Pancreas (tissue), 10 donors: ENCODE measurements at regions not wholly inside any gene's neighbourhood (a gene's known extent, or its start where the extent isn't known, plus 50 kb on each side); places are given as distances from the start of the nearest gene placed in this dataset.

Experiments
- ATAC-seq, 4 donors: fragments of 200-7000 bp; cut with Tn5 transposase; one replicate each; pipeline versions ENCODE4 v1.8.0 to v1.9.1; 2020; ENCODE audit warnings: mild to moderate bottlenecking in 4 of 4, moderate library complexity in 4 of 4
- DNase-seq, 6 donors: peaks; one replicate each; pipeline ENCODE4 v3.0.0-alpha.2; 2020
- FAIRE-seq: peaks from 2 replicates; lab custom pipeline; 2012; peaks lifted over from hg19 to GRCh38; lab: Jason Lieb, UNC
- H3K27ac ChIP-seq, 4 donors: fragments of 200-600 bp; sonication (generic); 1 replicate in 3 of 4; 2 replicates in 1 of 4; pipeline versions ENCODE4 v1.5.0 to v1.8.0; 2020
- H3K27me3 ChIP-seq, 4 donors: fragments of 200-600 bp; one replicate each; pipeline ENCODE4 v1.8.0; 2021
- H3K36me3 ChIP-seq, 3 donors: fragments of 200-600 bp; sonication (generic) in 1 of 3; one replicate each; pipeline versions ENCODE4 v1.5.0 to v1.8.0; 2020 to 2021
- H3K4me1 ChIP-seq, 3 donors: fragments of 200-600 bp; one replicate each; pipeline ENCODE4 v1.8.0; 2021
- H3K4me3 ChIP-seq, 4 donors: fragments of 200-600 bp; sonication (generic) in 2 of 4; one replicate each; pipeline versions ENCODE4 v1.5.0 to v1.8.0; 2020 to 2021
- H3K9me3 ChIP-seq, 4 donors: fragments of 200-600 bp; one replicate each; pipeline ENCODE4 v1.8.0; 2021
- WGBS, 2 donors: extraction: QIAGEN DNeasy Blood & Tissue Kit; methylation state at CpG; one replicate each; pipeline ENCODE4 v1.1.7; 2013; 5-methylcytosine and 5-hydroxymethylcytosine counted together
- intact Hi-C, 3 donors: fragments of 100-400 bp; cut with DNase I; formaldehyde crosslinking; loops; one replicate each; pipeline versions ENCODE4 v1.11.1 to v1.14.2; 2022
- TF ChIP-seq, protein P1 (sequence below), 4 donors: fragments of 200-600 bp; sonication (generic) in 3 of 4; IDR thresholded peaks; one replicate each; pipeline versions ENCODE4 v1.5.0 to v1.8.0; 2021; ENCODE audit warnings: antibody characterized with exemption in 4 of 4
- donor health status: healthy with polysubstance abuse.
- donor health status: DM: no; HTN: no; CAD: no; lungs with moderate emphysema.
- donor health status: DM: no; HTN: no; CAD: no.
- donor health status: control.
- donor health status: control.
- donor health status: Bipolar disorder and iron deficiency.
- donor health status: DM: yes; HTN: yes; CAD: no.
- donor health status: DM: no; HTN: no; CAD: no.
- donor health status: DM: no; HTN: no; CAD: no.
- donor health status: DM: yes; HTN: yes; CAD: no.

DNA sequence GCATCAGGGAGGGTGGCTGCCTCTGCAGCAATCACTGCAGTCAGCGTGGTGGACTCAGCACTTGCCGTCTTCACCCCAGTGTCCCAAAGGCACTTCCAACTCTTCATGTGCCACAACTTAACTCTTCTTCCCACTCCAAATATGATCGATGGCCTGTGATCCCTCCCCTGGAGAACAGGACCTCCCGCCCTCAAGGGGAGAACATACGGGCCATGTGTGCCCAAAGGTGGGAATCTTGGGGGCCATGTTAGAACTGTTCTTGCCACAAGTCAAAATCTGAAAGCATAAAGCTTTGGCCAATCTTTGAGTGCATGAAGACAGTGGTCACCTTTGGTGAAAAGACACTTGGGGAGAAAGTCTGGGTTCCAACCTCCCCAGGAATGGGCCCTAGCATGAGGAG, 368.5 kb upstream of the MGMT start:
- DNase-seq (no peak), ATAC-seq (no peak), FAIRE-seq (no peak)
- Histone ChIP-seq H3K9me3 (no peaks in the 10 kb centered on the region), H3K4me1 (peaks cover 0 to 7% (median 0%) of the 10 kb centered on the region in 3 donors), H3K4me3 (no peak overlapping the region), H3K27me3 (no peaks in the 10 kb centered on the region), H3K27ac (no peak overlapping the region), H3K36me3 (no peaks in the 10 kb centered on the region)
- 79 to 91% methylated on average over 5 of the region's 5 CpGs for WGBS, 2 donors
- intact Hi-C loops = no loop called here
- TF ChIP-seq, protein P1, sequence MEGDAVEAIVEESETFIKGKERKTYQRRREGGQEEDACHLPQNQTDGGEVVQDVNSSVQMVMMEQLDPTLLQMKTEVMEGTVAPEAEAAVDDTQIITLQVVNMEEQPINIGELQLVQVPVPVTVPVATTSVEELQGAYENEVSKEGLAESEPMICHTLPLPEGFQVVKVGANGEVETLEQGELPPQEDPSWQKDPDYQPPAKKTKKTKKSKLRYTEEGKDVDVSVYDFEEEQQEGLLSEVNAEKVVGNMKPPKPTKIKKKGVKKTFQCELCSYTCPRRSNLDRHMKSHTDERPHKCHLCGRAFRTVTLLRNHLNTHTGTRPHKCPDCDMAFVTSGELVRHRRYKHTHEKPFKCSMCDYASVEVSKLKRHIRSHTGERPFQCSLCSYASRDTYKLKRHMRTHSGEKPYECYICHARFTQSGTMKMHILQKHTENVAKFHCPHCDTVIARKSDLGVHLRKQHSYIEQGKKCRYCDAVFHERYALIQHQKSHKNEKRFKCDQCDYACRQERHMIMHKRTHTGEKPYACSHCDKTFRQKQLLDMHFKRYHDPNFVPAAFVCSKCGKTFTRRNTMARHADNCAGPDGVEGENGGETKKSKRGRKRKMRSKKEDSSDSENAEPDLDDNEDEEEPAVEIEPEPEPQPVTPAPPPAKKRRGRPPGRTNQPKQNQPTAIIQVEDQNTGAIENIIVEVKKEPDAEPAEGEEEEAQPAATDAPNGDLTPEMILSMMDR (IDR thresholded peaks at IDR 0.05) = no peak

DNA sequence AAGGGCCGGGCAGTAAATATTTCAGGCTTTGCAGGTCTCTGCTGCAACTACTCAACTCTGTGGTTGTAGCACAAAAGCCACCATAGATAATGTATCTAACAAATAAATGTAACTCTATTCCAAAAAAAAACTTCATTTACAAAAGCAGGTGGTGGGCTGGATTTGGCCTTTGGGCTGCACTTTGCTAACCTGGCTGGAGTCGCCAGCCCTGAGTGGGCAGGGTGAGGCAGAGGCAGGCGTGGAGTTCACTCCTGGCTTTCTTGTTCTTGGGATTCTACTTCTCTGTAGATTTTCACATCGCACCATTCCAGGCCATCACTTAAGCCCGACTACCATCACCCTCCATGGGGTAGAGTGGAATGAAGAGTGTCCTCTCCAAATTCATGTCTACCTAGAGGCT, 367.6 kb upstream of the MGMT start:
- no peaks in the 10 kb centered on the region for H3K9me3 ChIP-seq
- DNase-seq (no peak), FAIRE-seq (no peak), ATAC-seq (no peak)
- no peak overlapping the region for H3K27ac ChIP-seq
- no peaks in the 10 kb centered on the region for H3K27me3 ChIP-seq
- H3K36me3 ChIP-seq = no peaks in the 10 kb centered on the region
- 75 to 86% methylated on average over 5 of the region's 5 CpGs for WGBS, 2 donors
- peaks cover 0 to 7% (median 0%) of the 10 kb centered on the region in 3 donors for H3K4me1 ChIP-seq
- TF ChIP-seq, protein P1 (IDR thresholded peaks at IDR 0.05) = no peak
- H3K4me3 ChIP-seq = no peak overlapping the region
- intact Hi-C loops = no loop called here

DNA sequence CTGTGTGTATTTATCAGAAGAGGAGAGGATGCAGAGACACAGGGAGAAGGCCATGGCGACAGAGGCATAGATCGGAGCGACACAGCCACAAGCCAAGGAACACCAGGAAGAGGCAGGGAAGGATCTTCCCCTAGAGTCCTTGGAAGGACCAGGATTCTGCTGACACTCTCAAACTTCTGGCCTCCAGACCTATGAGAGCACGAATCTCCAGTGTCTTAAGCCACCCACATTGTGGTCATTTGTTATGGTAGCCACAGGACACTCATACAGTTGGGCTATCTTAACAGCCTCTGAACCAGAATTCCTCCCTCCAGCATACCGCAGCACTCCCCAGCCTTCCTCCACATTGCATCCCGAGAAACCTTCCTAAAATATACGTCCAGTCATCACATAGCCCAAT, 367.0 kb upstream of the MGMT start:
- FAIRE-seq = no peak
- no peak for DNase-seq
- Histone ChIP-seq H3K27ac (no peak overlapping the region), H3K9me3 (no peaks in the 10 kb centered on the region), H3K27me3 (no peaks in the 10 kb centered on the region), H3K4me3 (no peak overlapping the region), H3K4me1 (peaks cover 0 to 7% (median 0%) of the 10 kb centered on the region in 3 donors), H3K36me3 (no peaks in the 10 kb centered on the region)
- TF ChIP-seq, protein P1 (IDR thresholded peaks at IDR 0.05) = no peak
- no peak for ATAC-seq
- intact Hi-C loops = no loop called here
- WGBS, 2 donors = 83 to 91% methylated on average over 7 of the region's 7 CpGs

DNA sequence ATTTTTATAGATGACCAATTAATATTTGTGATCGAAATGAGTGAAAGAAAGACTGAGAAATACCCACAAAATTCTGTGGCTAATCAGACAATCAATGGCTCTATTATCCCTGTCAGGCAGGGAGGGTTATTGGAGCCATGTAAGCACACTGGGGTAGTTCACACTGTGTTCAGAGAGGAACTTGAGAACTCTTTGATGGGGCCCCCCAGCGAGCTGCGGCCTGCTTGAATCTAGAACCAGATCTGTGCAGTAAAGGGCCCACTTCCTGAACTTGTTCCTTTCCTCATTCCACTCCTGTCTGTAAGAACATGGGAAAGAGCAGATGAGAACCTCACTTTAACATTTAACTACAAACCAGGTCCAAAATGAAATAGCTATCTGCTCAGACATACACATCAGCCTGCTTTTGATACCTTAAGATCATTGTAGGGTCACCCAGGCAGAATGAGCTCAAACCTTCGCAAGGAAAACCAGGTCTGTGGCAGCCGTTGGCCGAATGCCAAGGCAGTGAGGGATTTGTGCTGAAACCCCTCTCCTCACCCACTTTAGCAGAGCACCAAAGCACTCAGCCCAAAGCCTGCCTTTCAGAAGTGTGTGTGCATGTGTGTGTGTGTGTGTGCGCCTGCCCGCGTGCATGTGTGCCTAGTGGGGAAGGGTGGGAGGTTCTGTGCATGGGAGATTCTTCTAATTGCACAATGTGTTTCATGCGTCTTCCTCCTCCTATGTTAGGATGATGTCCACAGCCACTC, 365.6 kb upstream of the MGMT start:
- no peak for FAIRE-seq

More for the DNA sequence above, 365.6 kb upstream of the MGMT start:
- Histone ChIP-seq H3K4me3 (no peak overlapping the region), H3K27ac (no peak overlapping the region), H3K27me3 (no peaks in the 10 kb centered on the region), H3K9me3 (no peaks in the 10 kb centered on the region), H3K4me1 (no peaks in the 10 kb centered on the region), H3K36me3 (no peaks in the 10 kb centered on the region)
- ATAC-seq (no peak), DNase-seq (no peak)
- TF ChIP-seq, protein P1 (IDR thresholded peaks at IDR 0.05) = no peak
- 66 to 68% methylated on average over 10 of the region's 10 CpGs for WGBS, 2 donors
- intact Hi-C loops = no loop called here
